ENCODE measurements at regions not wholly inside any gene's neighbourhood (a gene's known extent, or its start where the extent isn't known, plus 50 kb on each side); places are given as distances from the start of the nearest gene placed in this dataset.

DNA sequence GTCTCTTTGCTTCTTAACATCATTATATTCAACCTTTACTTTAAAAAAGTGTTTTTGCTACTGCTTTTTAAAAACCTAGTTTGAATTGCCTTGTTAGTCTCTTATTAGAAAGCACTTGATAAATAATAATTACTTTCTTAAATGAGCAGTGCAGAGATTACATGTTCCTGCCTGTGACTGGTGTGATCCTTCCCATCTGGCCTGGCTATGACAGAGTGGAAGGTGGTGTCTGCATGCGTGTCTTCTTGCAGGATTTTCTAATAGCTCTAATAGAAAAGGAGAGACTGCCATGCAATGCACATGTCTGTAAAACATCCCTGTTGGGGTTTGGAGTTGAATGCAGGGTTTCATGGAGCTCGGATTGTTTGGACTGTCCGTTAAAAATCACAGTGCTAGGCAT is 425.8 kb upstream of the TPM1 start:
- H4K20me1 ChIP-seq (ENCODE audit: insufficient read depth, low read length), result no peaks in the 10 kb centered on the region
- TF ChIP-seq EZH2phosphoT487 (IDR thresholded peaks at IDR 0.05; ENCODE audit: low read depth), result no peak
- TF ChIP-seq, protein P1, sequence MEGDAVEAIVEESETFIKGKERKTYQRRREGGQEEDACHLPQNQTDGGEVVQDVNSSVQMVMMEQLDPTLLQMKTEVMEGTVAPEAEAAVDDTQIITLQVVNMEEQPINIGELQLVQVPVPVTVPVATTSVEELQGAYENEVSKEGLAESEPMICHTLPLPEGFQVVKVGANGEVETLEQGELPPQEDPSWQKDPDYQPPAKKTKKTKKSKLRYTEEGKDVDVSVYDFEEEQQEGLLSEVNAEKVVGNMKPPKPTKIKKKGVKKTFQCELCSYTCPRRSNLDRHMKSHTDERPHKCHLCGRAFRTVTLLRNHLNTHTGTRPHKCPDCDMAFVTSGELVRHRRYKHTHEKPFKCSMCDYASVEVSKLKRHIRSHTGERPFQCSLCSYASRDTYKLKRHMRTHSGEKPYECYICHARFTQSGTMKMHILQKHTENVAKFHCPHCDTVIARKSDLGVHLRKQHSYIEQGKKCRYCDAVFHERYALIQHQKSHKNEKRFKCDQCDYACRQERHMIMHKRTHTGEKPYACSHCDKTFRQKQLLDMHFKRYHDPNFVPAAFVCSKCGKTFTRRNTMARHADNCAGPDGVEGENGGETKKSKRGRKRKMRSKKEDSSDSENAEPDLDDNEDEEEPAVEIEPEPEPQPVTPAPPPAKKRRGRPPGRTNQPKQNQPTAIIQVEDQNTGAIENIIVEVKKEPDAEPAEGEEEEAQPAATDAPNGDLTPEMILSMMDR (IDR thresholded peaks at IDR 0.05; ENCODE audit: low read depth, low read length), result no peak
- H3K27ac ChIP-seq (ENCODE audit: low read length), result no peak overlapping the region
- no peak overlapping the region for H3K4me3 ChIP-seq (ENCODE audit: low read length)
- H3K9me3 ChIP-seq (ENCODE audit: insufficient read depth, low read length), result no peaks in the 10 kb centered on the region
- H3K36me3 ChIP-seq (replicated peaks; ENCODE audit: low read depth, low read length), result no peaks in the 10 kb centered on the region
- no peaks in the 10 kb centered on the region for H3K4me1 ChIP-seq (ENCODE audit: low read length)
- no peak overlapping the region for H3K4me2 ChIP-seq (ENCODE audit: low read length)
- no peaks in the 10 kb centered on the region for H3K27me3 ChIP-seq (ENCODE audit: low read depth, low read length)
- H3K9ac ChIP-seq (ENCODE audit: low read length), result no peak overlapping the region
- H3K79me2 ChIP-seq (ENCODE audit: low read length), result no peaks in the 10 kb centered on the region
- H2AFZ ChIP-seq (ENCODE audit: low read depth, low read length), result no peak overlapping the region

DNA sequence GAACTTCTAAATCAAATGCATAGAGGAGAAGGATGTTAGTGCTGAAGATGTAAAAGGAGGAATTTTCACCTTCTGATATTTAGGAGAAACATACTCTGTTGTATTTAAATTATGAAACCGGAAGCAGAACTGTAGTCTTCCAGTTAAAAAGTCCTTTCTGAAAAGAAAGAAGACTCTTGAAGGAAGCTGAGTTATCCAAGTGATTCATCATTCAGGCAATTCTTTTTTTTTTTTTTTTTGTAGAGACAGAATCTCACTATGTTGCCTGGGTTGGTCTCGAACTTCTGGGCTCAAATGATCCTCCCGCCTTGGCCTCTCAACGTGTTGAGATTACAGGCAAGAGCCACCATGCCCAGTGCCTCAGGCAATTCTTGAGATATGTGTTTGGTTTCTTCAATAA is 424.8 kb upstream of the TPM1 start:
- H3K79me2 ChIP-seq (ENCODE audit: low read length), result no peaks in the 10 kb centered on the region
- no peaks in the 10 kb centered on the region for H3K4me1 ChIP-seq (ENCODE audit: low read length)
- no peak overlapping the region for H3K9ac ChIP-seq (ENCODE audit: low read length)
- no peak for TF ChIP-seq EZH2phosphoT487 (IDR thresholded peaks at IDR 0.05; ENCODE audit: low read depth)
- TF ChIP-seq, protein P1 (IDR thresholded peaks at IDR 0.05; ENCODE audit: low read depth, low read length), result no peak
- no peak overlapping the region for H2AFZ ChIP-seq (ENCODE audit: low read depth, low read length)
- no peak overlapping the region for H3K4me2 ChIP-seq (ENCODE audit: low read length)
- no peaks in the 10 kb centered on the region for H3K27me3 ChIP-seq (ENCODE audit: low read depth, low read length)
- no peak overlapping the region for H3K27ac ChIP-seq (ENCODE audit: low read length)
- no peak overlapping the region for H3K4me3 ChIP-seq (ENCODE audit: low read length)
- no peaks in the 10 kb centered on the region for H3K9me3 ChIP-seq (ENCODE audit: insufficient read depth, low read length)
- no peaks in the 10 kb centered on the region for H3K36me3 ChIP-seq (replicated peaks; ENCODE audit: low read depth, low read length)
- no peaks in the 10 kb centered on the region for H4K20me1 ChIP-seq (ENCODE audit: insufficient read depth, low read length)

DNA sequence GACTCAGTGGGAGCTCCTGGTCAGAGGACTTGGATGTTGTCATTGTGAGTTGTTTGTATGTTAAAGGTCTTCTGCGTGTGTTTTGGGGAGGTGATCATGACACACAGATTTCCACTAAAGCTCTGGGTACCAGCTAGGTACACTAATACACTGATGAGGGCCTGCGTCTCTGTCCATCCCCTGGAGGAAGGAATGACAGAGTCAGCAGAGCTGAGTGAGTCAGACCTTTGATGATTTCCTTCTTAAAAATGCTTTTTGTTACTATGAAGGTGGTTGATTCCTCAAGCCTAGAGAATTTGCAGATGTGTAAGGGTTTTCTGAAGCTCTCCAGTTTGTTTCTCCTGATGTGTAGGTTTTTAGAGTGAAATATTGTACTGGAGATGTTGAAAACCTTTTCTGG is 424.1 kb upstream of the TPM1 start:
- TF ChIP-seq, protein P1 (IDR thresholded peaks at IDR 0.05; ENCODE audit: low read depth, low read length), result no peak
- TF ChIP-seq EZH2phosphoT487 (IDR thresholded peaks at IDR 0.05; ENCODE audit: low read depth), result no peak
- Histone ChIP-seq H3K9me3 (ENCODE audit: insufficient read depth, low read length) (no peaks in the 10 kb centered on the region), H2AFZ (ENCODE audit: low read depth, low read length) (no peak overlapping the region), H3K79me2 (ENCODE audit: low read length) (no peaks in the 10 kb centered on the region), H3K4me1 (ENCODE audit: low read length) (no peaks in the 10 kb centered on the region), H3K4me3 (ENCODE audit: low read length) (no peak overlapping the region), H3K9ac (ENCODE audit: low read length) (no peak overlapping the region), H3K27me3 (ENCODE audit: low read depth, low read length) (no peaks in the 10 kb centered on the region), H3K4me2 (ENCODE audit: low read length) (no peak overlapping the region), H3K27ac (ENCODE audit: low read length) (no peak overlapping the region), H3K36me3 (replicated peaks; ENCODE audit: low read depth, low read length) (no peaks in the 10 kb centered on the region), H4K20me1 (ENCODE audit: insufficient read depth, low read length) (no peaks in the 10 kb centered on the region)

- TF ChIP-seq, protein P1 (IDR thresholded peaks at IDR 0.05; ENCODE audit: low read depth, low read length), result no peak
- no peak for TF ChIP-seq EZH2phosphoT487 (IDR thresholded peaks at IDR 0.05; ENCODE audit: low read depth)
- H3K4me3 ChIP-seq (ENCODE audit: low read length), result no peak overlapping the region
- no peak overlapping the region for H3K4me2 ChIP-seq (ENCODE audit: low read length)
- H4K20me1 ChIP-seq (ENCODE audit: insufficient read depth, low read length), result no peaks in the 10 kb centered on the region
- no peaks in the 10 kb centered on the region for H3K4me1 ChIP-seq (ENCODE audit: low read length)
- H3K79me2 ChIP-seq (ENCODE audit: low read length), result no peaks in the 10 kb centered on the region
- no peak overlapping the region for H3K9ac ChIP-seq (ENCODE audit: low read length)
- no peak overlapping the region for H2AFZ ChIP-seq (ENCODE audit: low read depth, low read length)
- no peaks in the 10 kb centered on the region for H3K9me3 ChIP-seq (ENCODE audit: insufficient read depth, low read length)
- no peaks in the 10 kb centered on the region for H3K27me3 ChIP-seq (ENCODE audit: low read depth, low read length)
- no peak overlapping the region for H3K27ac ChIP-seq (ENCODE audit: low read length)
- H3K36me3 ChIP-seq (replicated peaks; ENCODE audit: low read depth, low read length), result no peaks in the 10 kb centered on the region
These were observed 423.6 kb upstream of the TPM1 start for GRCh38 chr15:62618846-62619504.

Data from OCI-LY3 (cell line).